GM23338 (cell line): ENCODE measurements at regions not wholly inside any gene's neighbourhood (a gene's known extent, or its start where the extent isn't known, plus 50 kb on each side); places are given as distances from the start of the nearest gene placed in this dataset.

ENCODE experiments used
- CTCF ChIP-seq, 2 experiments: fragments of 200-600 bp in 1 of 2; sonication (generic) in 1 of 2; conservative IDR thresholded peaks; 2 replicates each; pipeline versions ENCODE4 v1.5.1 to v1.6.1; 2016 to 2017; ENCODE audit warnings: antibody characterized with exemption in 2 of 2, low read depth in 2 of 2, mild to moderate bottlenecking in 2 of 2, moderate library complexity in 1 of 2
- REST ChIP-seq: IDR thresholded peaks from one replicate; pipeline ENCODE4 v1.6.1; 2018; ENCODE audit warnings: antibody characterized with exemption; ENCODE audit not compliant: unreplicated experiment

GRCh38 chr4:177008071-177008835, 215.5 kb upstream of the VEGFC start:
- TF ChIP-seq REST = no peak
- no peak for TF ChIP-seq CTCF (conservative IDR thresholded peaks at IDR 0.05; ENCODE audit: low read depth in 2 of 2)
